ENCODE measurements at regions not wholly inside any gene's neighbourhood (a gene's known extent, or its start where the extent isn't known, plus 50 kb on each side); places are given as distances from the start of the nearest gene placed in this dataset.
"Not testable (repeated sequence)": the region's sequence is repeated elsewhere in the genome, so short reads cannot be mapped to it uniquely, and the experiment has no call there.

DNA sequence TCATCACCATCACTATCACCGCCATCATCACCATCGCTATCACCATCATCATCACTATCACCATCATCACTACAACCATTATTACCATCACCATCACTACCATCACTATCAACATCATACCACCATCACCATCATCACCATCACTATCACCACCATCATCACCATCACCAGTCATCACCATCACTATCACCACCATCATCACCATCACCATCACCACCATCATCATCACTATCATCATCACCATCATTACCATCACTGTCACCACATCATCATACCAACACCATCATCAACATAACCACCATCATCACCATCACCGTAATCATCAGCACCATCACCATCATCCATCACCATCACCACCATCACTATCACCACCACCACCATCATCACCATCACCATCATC is 213.8 kb downstream of the ALG10 start:
- Histone ChIP-seq H3K4me3 (no peak overlapping the region), H3K4me2 (no peak overlapping the region), H4K20me1 (ENCODE audit: low read depth) (no peaks in the 10 kb centered on the region), H2AFZ (replicated peaks) (no peak overlapping the region), H3K9me3 (ENCODE audit: low read depth) (no peaks in the 10 kb centered on the region), H3K27me3 (no peaks in the 10 kb centered on the region), H3K9ac (no peak overlapping the region), H3K36me3 (no peaks in the 10 kb centered on the region), H3F3A (ENCODE audit: low read depth) (no peaks in the 10 kb centered on the region), H3K4me1 (no peaks in the 10 kb centered on the region), H3K79me2 (ENCODE audit: low read depth) (no peaks in the 10 kb centered on the region), H3K27ac (no peak overlapping the region)
- H3K27ac Mint-ChIP-seq = no peak overlapping the region
- no peaks in the 10 kb centered on the region for H3K36me3 Mint-ChIP-seq
- no peak overlapping the region for H3K4me3 Mint-ChIP-seq
- H3K4me1 Mint-ChIP-seq = no peaks in the 10 kb centered on the region
- H3K9me3 Mint-ChIP-seq = peaks cover 55% of the 10 kb centered on the region
- DNase-seq (ENCODE audit: low spot score) = no peak
- peaks cover 9% of the 10 kb centered on the region for H3K27me3 Mint-ChIP-seq (ENCODE audit: insufficient read depth, low read depth)
- TF ChIP-seq CTCF (IDR thresholded peaks at IDR 0.05) = no peak
- no peak for TF ChIP-seq EZH2phosphoT487 (IDR thresholded peaks at IDR 0.05)
- TF ChIP-seq EZH2 (IDR thresholded peaks at IDR 0.05) = no peak

DNA sequence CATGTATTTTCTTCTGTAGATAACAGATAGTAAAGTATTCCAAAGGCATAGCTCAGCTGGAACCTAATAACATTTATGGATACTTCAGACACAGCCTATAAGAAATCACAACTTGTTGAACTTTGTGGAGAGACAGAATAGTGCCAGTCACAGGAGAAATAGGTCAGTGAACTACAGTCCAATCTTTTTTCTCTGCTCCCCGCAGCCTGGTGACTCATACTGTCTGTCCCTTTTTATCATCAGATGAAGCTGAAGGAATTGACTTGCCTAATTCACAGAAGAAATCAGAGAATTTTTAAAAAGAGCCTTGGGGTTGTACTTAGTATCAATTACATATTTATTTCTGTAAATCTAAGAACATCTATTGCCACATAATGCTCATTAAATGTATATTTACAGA is 222.3 kb downstream of the ALG10 start:
- no peaks in the 10 kb centered on the region for H3K9me3 ChIP-seq (ENCODE audit: low read depth)
- Mint-ChIP-seq H3K36me3 (no peaks in the 10 kb centered on the region), H3K27me3 (ENCODE audit: insufficient read depth, low read depth) (peaks cover 4% of the 10 kb centered on the region)

GRCh38 chr12:34249271-34249670 is 227.0 kb downstream of the ALG10 start:
- H3K27me3 ChIP-seq = no peaks in the 10 kb centered on the region
- no peaks in the 10 kb centered on the region for H4K20me1 ChIP-seq (ENCODE audit: low read depth)
- H3K27ac Mint-ChIP-seq = no peak overlapping the region
- no peaks in the 10 kb centered on the region for H3K36me3 ChIP-seq
- no peak overlapping the region for H3K4me2 ChIP-seq
- no peak overlapping the region for H2AFZ ChIP-seq (replicated peaks)
- no peak for DNase-seq (ENCODE audit: low spot score)
- H3K4me1 ChIP-seq = no peaks in the 10 kb centered on the region
- TF ChIP-seq CTCF (IDR thresholded peaks at IDR 0.05) (no peak), EZH2 (IDR thresholded peaks at IDR 0.05) (no peak), EZH2phosphoT487 (IDR thresholded peaks at IDR 0.05) (no peak)
- H3K9me3 Mint-ChIP-seq = peaks cover 21% of the 10 kb centered on the region
- no peak overlapping the region for H3K27ac ChIP-seq
- H3K9me3 ChIP-seq (ENCODE audit: low read depth) = no peaks in the 10 kb centered on the region
- no peaks in the 10 kb centered on the region for H3K79me2 ChIP-seq (ENCODE audit: low read depth)
- peaks cover 2% of the 10 kb centered on the region for H3K27me3 Mint-ChIP-seq (ENCODE audit: insufficient read depth, low read depth)
- no peaks in the 10 kb centered on the region for H3F3A ChIP-seq (ENCODE audit: low read depth)
- no peak overlapping the region for H3K4me3 ChIP-seq
- no peaks in the 10 kb centered on the region for H3K36me3 Mint-ChIP-seq
- no peak overlapping the region for H3K4me3 Mint-ChIP-seq
- no peak overlapping the region for H3K9ac ChIP-seq
- H3K4me1 Mint-ChIP-seq = no peaks in the 10 kb centered on the region

More for the DNA sequence above, 222.3 kb downstream of the ALG10 start:
- no peak overlapping the region for H3K4me3 Mint-ChIP-seq
- H3K27me3 ChIP-seq = no peaks in the 10 kb centered on the region
- TF ChIP-seq EZH2phosphoT487 (IDR thresholded peaks at IDR 0.05) (no peak), CTCF (IDR thresholded peaks at IDR 0.05) (no peak), EZH2 (IDR thresholded peaks at IDR 0.05) (no peak)
- no peaks in the 10 kb centered on the region for H4K20me1 ChIP-seq (ENCODE audit: low read depth)
- H3K27ac ChIP-seq = no peak overlapping the region
- no peaks in the 10 kb centered on the region for H3K4me1 Mint-ChIP-seq
- H3K4me1 ChIP-seq = no peaks in the 10 kb centered on the region
- no peaks in the 10 kb centered on the region for H3K79me2 ChIP-seq (ENCODE audit: low read depth)
- H3K27ac Mint-ChIP-seq = no peak overlapping the region
- no peaks in the 10 kb centered on the region for H3F3A ChIP-seq (ENCODE audit: low read depth)
- H3K36me3 ChIP-seq = no peaks in the 10 kb centered on the region
- no peak overlapping the region for H3K4me3 ChIP-seq
- no peak overlapping the region for H3K9ac ChIP-seq
- DNase-seq (ENCODE audit: low spot score) = no peak
- H2AFZ ChIP-seq (replicated peaks) = no peak overlapping the region
- H3K9me3 Mint-ChIP-seq = peaks cover 47% of the 10 kb centered on the region
- H3K4me2 ChIP-seq = no peak overlapping the region

- not testable (repeated sequence) for H3K36me3 Mint-ChIP-seq; H2AFZ ChIP-seq (replicated peaks); H3F3A ChIP-seq (ENCODE audit: low read depth); H3K9ac ChIP-seq; H3K79me2 ChIP-seq (ENCODE audit: low read depth); H4K20me1 ChIP-seq (ENCODE audit: low read depth); H3K4me1 Mint-ChIP-seq; H3K4me3 Mint-ChIP-seq; H3K4me2 ChIP-seq; H3K4me1 ChIP-seq; H3K9me3 ChIP-seq (ENCODE audit: low read depth); H3K4me3 ChIP-seq; H3K27me3 ChIP-seq; H3K27me3 Mint-ChIP-seq (ENCODE audit: insufficient read depth, low read depth); H3K36me3 ChIP-seq; H3K27ac Mint-ChIP-seq; H3K27ac ChIP-seq; DNase-seq (ENCODE audit: low spot score)
- H3K9me3 Mint-ChIP-seq = peaks cover 21% of the 10 kb centered on the region
These were observed 229.6 kb downstream of the ALG10 start for GRCh38 chr12:34251879-34252278.
